ENCODE measurements at regions not wholly inside any gene's neighbourhood (a gene's known extent, or its start where the extent isn't known, plus 50 kb on each side); places are given as distances from the start of the nearest gene placed in this dataset.

DNA sequence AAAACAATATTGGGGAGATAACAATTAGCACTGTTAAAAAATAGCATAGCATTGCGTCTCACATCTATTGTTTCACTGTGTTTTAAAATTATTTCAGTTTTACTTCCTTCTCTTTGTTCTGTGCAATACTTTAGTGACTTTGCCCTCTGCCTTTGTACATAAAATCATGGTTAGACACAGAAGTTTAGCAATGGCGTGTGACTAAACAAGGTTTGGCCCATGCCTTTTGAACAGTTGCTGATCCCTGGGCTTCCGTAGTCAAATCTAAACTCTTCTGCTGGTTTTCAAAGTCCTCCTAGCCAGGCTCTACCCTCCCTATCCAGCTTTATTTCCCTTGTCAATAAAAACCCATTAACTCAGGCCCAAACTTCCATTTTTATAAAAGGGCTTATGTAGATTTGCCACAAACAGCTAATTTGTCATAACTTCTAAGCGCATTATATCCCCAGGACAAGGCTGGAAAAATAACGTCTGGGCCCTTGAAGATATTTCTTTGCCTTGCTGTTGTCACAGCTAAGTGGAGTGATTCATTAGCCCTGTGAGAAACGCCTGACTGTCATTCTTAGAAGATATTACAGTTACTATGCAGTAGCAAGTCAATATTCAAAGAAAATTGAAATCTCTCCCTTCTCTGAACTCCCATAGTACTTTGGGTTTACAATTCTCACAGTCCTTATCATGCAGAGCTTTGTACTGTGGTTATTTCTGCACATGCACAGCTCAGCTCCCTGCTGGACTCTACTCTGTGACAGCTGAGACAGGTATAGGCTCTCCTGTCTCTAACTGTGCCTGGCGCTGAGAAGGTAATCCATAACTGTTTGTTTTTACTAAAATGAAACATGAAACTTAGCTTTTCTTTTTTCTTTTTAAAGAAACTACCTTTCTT lies 123.4 kb upstream of the SLC24A5 start:
- no peak for DNase-seq
- H3K27me3 ChIP-seq (ENCODE audit: insufficient read depth, low read length, poor library complexity): no peaks in the 10 kb centered on the region
- H3K4me2 ChIP-seq (ENCODE audit: insufficient read depth, low read length): no peak overlapping the region
- TF ChIP-seq, protein P1, sequence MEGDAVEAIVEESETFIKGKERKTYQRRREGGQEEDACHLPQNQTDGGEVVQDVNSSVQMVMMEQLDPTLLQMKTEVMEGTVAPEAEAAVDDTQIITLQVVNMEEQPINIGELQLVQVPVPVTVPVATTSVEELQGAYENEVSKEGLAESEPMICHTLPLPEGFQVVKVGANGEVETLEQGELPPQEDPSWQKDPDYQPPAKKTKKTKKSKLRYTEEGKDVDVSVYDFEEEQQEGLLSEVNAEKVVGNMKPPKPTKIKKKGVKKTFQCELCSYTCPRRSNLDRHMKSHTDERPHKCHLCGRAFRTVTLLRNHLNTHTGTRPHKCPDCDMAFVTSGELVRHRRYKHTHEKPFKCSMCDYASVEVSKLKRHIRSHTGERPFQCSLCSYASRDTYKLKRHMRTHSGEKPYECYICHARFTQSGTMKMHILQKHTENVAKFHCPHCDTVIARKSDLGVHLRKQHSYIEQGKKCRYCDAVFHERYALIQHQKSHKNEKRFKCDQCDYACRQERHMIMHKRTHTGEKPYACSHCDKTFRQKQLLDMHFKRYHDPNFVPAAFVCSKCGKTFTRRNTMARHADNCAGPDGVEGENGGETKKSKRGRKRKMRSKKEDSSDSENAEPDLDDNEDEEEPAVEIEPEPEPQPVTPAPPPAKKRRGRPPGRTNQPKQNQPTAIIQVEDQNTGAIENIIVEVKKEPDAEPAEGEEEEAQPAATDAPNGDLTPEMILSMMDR (IDR thresholded peaks at IDR 0.05; ENCODE audit: borderline replicate concordance, extremely low read depth, low read length, poor library complexity, severe bottlenecking): no peak
- no peak for TF ChIP-seq EZH2 (IDR thresholded peaks at IDR 0.05; ENCODE audit: borderline replicate concordance, low read depth, low read length, severe bottlenecking)
- H3K9ac ChIP-seq (ENCODE audit: low read depth, low read length): no peak overlapping the region
- no peak overlapping the region for H3K4me3 ChIP-seq (ENCODE audit: low read depth in 1 of 2, low read length in 2 of 2)
- no peak overlapping the region for H3K27ac ChIP-seq (ENCODE audit: low read length)
- no peaks in the 10 kb centered on the region for H3K79me2 ChIP-seq (ENCODE audit: insufficient read depth, low read length)
- no peaks in the 10 kb centered on the region for H3K36me3 ChIP-seq (ENCODE audit: insufficient read depth, low read length)
- ATAC-seq (ENCODE audit: insufficient read depth, low read depth): no peak
- no peaks in the 10 kb centered on the region for H4K20me1 ChIP-seq (ENCODE audit: insufficient read depth, low read length)
- no peak overlapping the region for H2AFZ ChIP-seq (ENCODE audit: low read depth, low read length)
- no peaks in the 10 kb centered on the region for H3K4me1 ChIP-seq (ENCODE audit: insufficient read depth, low read length)
- no peaks in the 10 kb centered on the region for H3K9me3 ChIP-seq (ENCODE audit: insufficient read depth, low read length, severe bottlenecking)

- Histone ChIP-seq H3K9me3 (ENCODE audit: insufficient read depth, low read length, severe bottlenecking) (no peaks in the 10 kb centered on the region), H3K4me1 (ENCODE audit: insufficient read depth, low read length) (no peaks in the 10 kb centered on the region), H3K27me3 (ENCODE audit: insufficient read depth, low read length, poor library complexity) (no peaks in the 10 kb centered on the region), H2AFZ (ENCODE audit: low read depth, low read length) (no peak overlapping the region), H4K20me1 (ENCODE audit: insufficient read depth, low read length) (no peaks in the 10 kb centered on the region), H3K9ac (ENCODE audit: low read depth, low read length) (no peak overlapping the region), H3K36me3 (ENCODE audit: insufficient read depth, low read length) (no peaks in the 10 kb centered on the region), H3K27ac (ENCODE audit: low read length) (no peak overlapping the region), H3K79me2 (ENCODE audit: insufficient read depth, low read length) (no peaks in the 10 kb centered on the region), H3K4me3 (ENCODE audit: low read depth in 1 of 2, low read length in 2 of 2) (no peak overlapping the region), H3K4me2 (ENCODE audit: insufficient read depth, low read length) (no peak overlapping the region)
- TF ChIP-seq, protein P1 (IDR thresholded peaks at IDR 0.05; ENCODE audit: borderline replicate concordance, extremely low read depth, low read length, poor library complexity, severe bottlenecking): no peak
- TF ChIP-seq EZH2 (IDR thresholded peaks at IDR 0.05; ENCODE audit: borderline replicate concordance, low read depth, low read length, severe bottlenecking): no peak
- no peak for DNase-seq
- no peak for ATAC-seq (ENCODE audit: insufficient read depth, low read depth)
Observed at GRCh38 chr15:47998619-47999019, 122.2 kb upstream of the SLC24A5 start.

GRCh38 chr15:48001393-48002039 lies 119.3 kb upstream of the SLC24A5 start:
- Histone ChIP-seq H2AFZ (ENCODE audit: low read depth, low read length) (no peak overlapping the region), H3K27ac (ENCODE audit: low read length) (no peak overlapping the region)
- no peak for DNase-seq

More at GRCh38 chr15:48001393-48002039, 119.3 kb upstream of the SLC24A5 start:
- no peaks in the 10 kb centered on the region for H3K9me3 ChIP-seq (ENCODE audit: insufficient read depth, low read length, severe bottlenecking)
- no peak for ATAC-seq (ENCODE audit: insufficient read depth, low read depth)
- H4K20me1 ChIP-seq (ENCODE audit: insufficient read depth, low read length): no peaks in the 10 kb centered on the region
- H3K27me3 ChIP-seq (ENCODE audit: insufficient read depth, low read length, poor library complexity): no peaks in the 10 kb centered on the region
- H3K4me3 ChIP-seq (ENCODE audit: low read depth in 1 of 2, low read length in 2 of 2): no peak overlapping the region
- no peak overlapping the region for H3K9ac ChIP-seq (ENCODE audit: low read depth, low read length)
- no peaks in the 10 kb centered on the region for H3K36me3 ChIP-seq (ENCODE audit: insufficient read depth, low read length)
- H3K79me2 ChIP-seq (ENCODE audit: insufficient read depth, low read length): no peaks in the 10 kb centered on the region
- H3K4me2 ChIP-seq (ENCODE audit: insufficient read depth, low read length): no peak overlapping the region
- no peak for TF ChIP-seq EZH2 (IDR thresholded peaks at IDR 0.05; ENCODE audit: borderline replicate concordance, low read depth, low read length, severe bottlenecking)
- TF ChIP-seq, protein P1 (IDR thresholded peaks at IDR 0.05; ENCODE audit: borderline replicate concordance, extremely low read depth, low read length, poor library complexity, severe bottlenecking): no peak
- no peaks in the 10 kb centered on the region for H3K4me1 ChIP-seq (ENCODE audit: insufficient read depth, low read length)

All from DND-41 (cell line).